ENCODE measurements at regions not wholly inside any gene's neighbourhood (a gene's known extent, or its start where the extent isn't known, plus 50 kb on each side); places are given as distances from the start of the nearest gene placed in this dataset.

- TF ChIP-seq EZH2 (IDR thresholded peaks at IDR 0.05; ENCODE audit: low read length) = no peak
- TF ChIP-seq CTCF (optimal IDR thresholded peaks at IDR 0.05 in 1 of 3, IDR thresholded peaks at IDR 0.05 in 1 of 3, conservative IDR thresholded peaks at IDR 0.05 in 1 of 3; ENCODE audit: extremely low read depth in 1 of 3, insufficient read depth in 2 of 3, low read length in 3 of 3) = no peak
- DNase-seq (ENCODE audit: low read depth, low spot score) = no peak
- dilution Hi-C loops (cut with MboI; ENCODE audit: extremely low pct_ligation_motif_present, low sequenced_read_pairs) = no loop called here
- Histone ChIP-seq H3K79me2 (ENCODE audit: control insufficient read depth, insufficient read depth, low read length) (no peaks in the 10 kb centered on the region), H3K9me3 (ENCODE audit: control insufficient read depth, low read depth, low read length) (no peaks in the 10 kb centered on the region), H3K4me3 (ENCODE audit: control insufficient read depth in 2 of 3, extremely low read depth in 1 of 3, insufficient read depth in 2 of 3, low read depth in 1 of 3, low read length in 3 of 3) (no peak overlapping the region), H3K4me2 (ENCODE audit: control insufficient read depth, extremely low read depth, insufficient read depth, low read depth, low read length) (no peak overlapping the region), H3K4me1 (ENCODE audit: control insufficient read depth, extremely low read depth, insufficient read depth, low read length) (no peaks in the 10 kb centered on the region), H3K9me1 (ENCODE audit: control insufficient read depth, extremely low read depth, insufficient read depth, low read length) (no peaks in the 10 kb centered on the region), H4K20me1 (ENCODE audit: control insufficient read depth, extremely low read depth, insufficient read depth, low read length) (no peaks in the 10 kb centered on the region), H3K9ac (ENCODE audit: control insufficient read depth, extremely low read depth, insufficient read depth, low read length) (no peak overlapping the region), H2AFZ (ENCODE audit: control insufficient read depth, low read length) (no peak overlapping the region), H3K27me3 (ENCODE audit: control insufficient read depth, extremely low read depth, insufficient read depth, low read length) (no peaks in the 10 kb centered on the region), H3K27ac (ENCODE audit: control insufficient read depth, insufficient read depth, low read length) (no peak overlapping the region), H3K36me3 (ENCODE audit: control insufficient read depth in 2 of 2, extremely low read depth in 1 of 2, insufficient read depth in 2 of 2, low read length in 2 of 2) (no peaks in the 10 kb centered on the region)
- FAIRE-seq = no peak
These were observed 175.3 kb downstream of the KIF26A start for GRCh38 chr14:104313674-104314073.

GRCh38 chr14:104314251-104314941 lies 176.0 kb downstream of the KIF26A start:
- H3K9ac ChIP-seq (ENCODE audit: control insufficient read depth, extremely low read depth, insufficient read depth, low read length) = no peak overlapping the region
- no peak overlapping the region for H2AFZ ChIP-seq (ENCODE audit: control insufficient read depth, low read length)
- FAIRE-seq = no peak
- H3K4me2 ChIP-seq (ENCODE audit: control insufficient read depth, extremely low read depth, insufficient read depth, low read depth, low read length) = no peak overlapping the region
- H3K4me3 ChIP-seq (ENCODE audit: control insufficient read depth in 2 of 3, extremely low read depth in 1 of 3, insufficient read depth in 2 of 3, low read depth in 1 of 3, low read length in 3 of 3) = no peak overlapping the region
- TF ChIP-seq EZH2 (IDR thresholded peaks at IDR 0.05; ENCODE audit: low read length) = no peak
- no peak for TF ChIP-seq CTCF (optimal IDR thresholded peaks at IDR 0.05 in 1 of 3, IDR thresholded peaks at IDR 0.05 in 1 of 3, conservative IDR thresholded peaks at IDR 0.05 in 1 of 3; ENCODE audit: extremely low read depth in 1 of 3, insufficient read depth in 2 of 3, low read length in 3 of 3)
- H3K4me1 ChIP-seq (ENCODE audit: control insufficient read depth, extremely low read depth, insufficient read depth, low read length) = no peaks in the 10 kb centered on the region
- no peak for DNase-seq (ENCODE audit: low read depth, low spot score)
- H3K36me3 ChIP-seq (ENCODE audit: control insufficient read depth in 2 of 2, extremely low read depth in 1 of 2, insufficient read depth in 2 of 2, low read length in 2 of 2) = no peaks in the 10 kb centered on the region
- no peaks in the 10 kb centered on the region for H4K20me1 ChIP-seq (ENCODE audit: control insufficient read depth, extremely low read depth, insufficient read depth, low read length)
- H3K27me3 ChIP-seq (ENCODE audit: control insufficient read depth, extremely low read depth, insufficient read depth, low read length) = no peaks in the 10 kb centered on the region
- dilution Hi-C loops (cut with MboI; ENCODE audit: extremely low pct_ligation_motif_present, low sequenced_read_pairs) = no loop called here
- H3K27ac ChIP-seq (ENCODE audit: control insufficient read depth, insufficient read depth, low read length) = no peak overlapping the region
- no peaks in the 10 kb centered on the region for H3K79me2 ChIP-seq (ENCODE audit: control insufficient read depth, insufficient read depth, low read length)
- no peaks in the 10 kb centered on the region for H3K9me3 ChIP-seq (ENCODE audit: control insufficient read depth, low read depth, low read length)
- no peaks in the 10 kb centered on the region for H3K9me1 ChIP-seq (ENCODE audit: control insufficient read depth, extremely low read depth, insufficient read depth, low read length)
